Activated T-cell treated with anti-CD3 and anti-CD28 coated beads, Interleukin-2, amount 50 U/mL, for 24 hours (primary cell): ENCODE measurements at regions not wholly inside any gene's neighbourhood (a gene's known extent, or its start where the extent isn't known, plus 50 kb on each side); places are given as distances from the start of the nearest gene placed in this dataset.
"Not testable (repeated sequence)": the region's sequence is repeated elsewhere in the genome, so short reads cannot be mapped to it uniquely, and the experiment has no call there.

ENCODE experiments used
- DNase-seq: peaks from one replicate; pipeline ENCODE4 v3.0.0-alpha.2; 2020
- H3K27ac Mint-ChIP-seq: 2 replicates; pipeline ENCODE4 v1.8.0; 2020; ENCODE audit warnings: mild to moderate bottlenecking, mixed read lengths
- H3K27me3 Mint-ChIP-seq: 2 replicates; pipeline ENCODE4 v1.8.0; 2020; ENCODE audit warnings: mixed read lengths
- H3K36me3 Mint-ChIP-seq: 2 replicates; pipeline ENCODE4 v1.8.0; 2020; ENCODE audit warnings: low read depth, mixed read lengths
- H3K4me1 Mint-ChIP-seq: 2 replicates; pipeline ENCODE4 v1.8.0; 2020; ENCODE audit warnings: low read depth, mixed read lengths
- H3K4me3 Mint-ChIP-seq: 2 replicates; pipeline ENCODE4 v1.8.0; 2020; ENCODE audit warnings: mild to moderate bottlenecking, moderate library complexity, mixed read lengths
- H3K9me3 Mint-ChIP-seq: 2 replicates; pipeline ENCODE4 v1.8.0; 2020; ENCODE audit warnings: mixed read lengths

GRCh38 chr5:4023753-4024335, 428.2 kb downstream of the IRX1 start:
- no peak for DNase-seq
- Mint-ChIP-seq H3K4me3 (no peak overlapping the region), H3K4me1 (no peaks in the 10 kb centered on the region), H3K36me3 (no peaks in the 10 kb centered on the region), H3K27me3 (no peaks in the 10 kb centered on the region), H3K27ac (no peak overlapping the region), H3K9me3 (peaks cover 4% of the 10 kb centered on the region)

- Mint-ChIP-seq H3K4me3 (no peak overlapping the region), H3K27ac (no peak overlapping the region), H3K4me1 (no peaks in the 10 kb centered on the region), H3K27me3 (no peaks in the 10 kb centered on the region), H3K36me3 (no peaks in the 10 kb centered on the region), H3K9me3 (peaks cover 3% of the 10 kb centered on the region)
- no peak for DNase-seq
These were observed 431.6 kb downstream of the IRX1 start for GRCh38 chr5:4027088-4027734.

GRCh38 chr5:4028384-4028783, 432.8 kb downstream of the IRX1 start:
- Mint-ChIP-seq H3K27me3 (no peaks in the 10 kb centered on the region), H3K4me3 (no peak overlapping the region), H3K4me1 (no peaks in the 10 kb centered on the region), H3K27ac (no peak overlapping the region), H3K9me3 (peaks cover 3% of the 10 kb centered on the region), H3K36me3 (no peaks in the 10 kb centered on the region)
- no peak for DNase-seq

- not testable (repeated sequence) for H3K4me3 Mint-ChIP-seq, H3K36me3 Mint-ChIP-seq, H3K27ac Mint-ChIP-seq, DNase-seq, H3K27me3 Mint-ChIP-seq, H3K9me3 Mint-ChIP-seq, H3K4me1 Mint-ChIP-seq
These were observed 437.9 kb downstream of the IRX1 start for GRCh38 chr5:4033546-4033945.

- Mint-ChIP-seq H3K36me3 (peaks cover 2% of the 10 kb centered on the region), H3K27me3 (no peaks in the 10 kb centered on the region), H3K4me1 (peaks cover under 1% of the 10 kb centered on the region), H3K9me3 (peaks cover 4% of the 10 kb centered on the region), H3K4me3 (no peak overlapping the region), H3K27ac (no peak overlapping the region)
- DNase-seq: no peak
These were observed 441.2 kb downstream of the IRX1 start for GRCh38 chr5:4036861-4037260.

- H3K4me3 Mint-ChIP-seq: no peak overlapping the region
- no peak overlapping the region for H3K27ac Mint-ChIP-seq
- DNase-seq: no peak
- H3K36me3 Mint-ChIP-seq: peaks cover 2% of the 10 kb centered on the region
- peaks cover 4% of the 10 kb centered on the region for H3K9me3 Mint-ChIP-seq
- H3K4me1 Mint-ChIP-seq: peaks cover 7% of the 10 kb centered on the region
- H3K27me3 Mint-ChIP-seq: no peaks in the 10 kb centered on the region
These were observed 443.4 kb downstream of the IRX1 start for GRCh38 chr5:4038994-4039393.

GRCh38 chr5:4042311-4042710, 446.7 kb downstream of the IRX1 start:
- H3K27ac Mint-ChIP-seq: no peak overlapping the region
- H3K4me3 Mint-ChIP-seq: no peak overlapping the region
- DNase-seq: no peak
- peaks cover 4% of the 10 kb centered on the region for H3K9me3 Mint-ChIP-seq
- H3K27me3 Mint-ChIP-seq: no peaks in the 10 kb centered on the region
- peaks cover 2% of the 10 kb centered on the region for H3K36me3 Mint-ChIP-seq
- H3K4me1 Mint-ChIP-seq: peaks cover 7% of the 10 kb centered on the region

- peaks cover 7% of the 10 kb centered on the region for H3K4me1 Mint-ChIP-seq
- H3K27me3 Mint-ChIP-seq: no peaks in the 10 kb centered on the region
- no peak overlapping the region for H3K4me3 Mint-ChIP-seq
- H3K9me3 Mint-ChIP-seq: peaks cover 4% of the 10 kb centered on the region
- H3K36me3 Mint-ChIP-seq: peaks cover 2% of the 10 kb centered on the region
- H3K27ac Mint-ChIP-seq: no peak overlapping the region
- DNase-seq: no peak
These were observed 447.5 kb downstream of the IRX1 start for GRCh38 chr5:4043135-4043534.

GRCh38 chr5:4044881-4045280, 449.2 kb downstream of the IRX1 start:
- Mint-ChIP-seq H3K27me3 (no peaks in the 10 kb centered on the region), H3K36me3 (peaks cover 2% of the 10 kb centered on the region)

GRCh38 chr5:4048398-4048797, 452.8 kb downstream of the IRX1 start:
- no peaks in the 10 kb centered on the region for H3K27me3 Mint-ChIP-seq
- H3K4me1 Mint-ChIP-seq: no peaks in the 10 kb centered on the region
- H3K36me3 Mint-ChIP-seq: no peaks in the 10 kb centered on the region
- no peak for DNase-seq
- no peak overlapping the region for H3K4me3 Mint-ChIP-seq
- no peak overlapping the region for H3K27ac Mint-ChIP-seq
- no peaks in the 10 kb centered on the region for H3K9me3 Mint-ChIP-seq

More at GRCh38 chr5:4044881-4045280, 449.2 kb downstream of the IRX1 start:
- H3K4me1 Mint-ChIP-seq: peaks cover 7% of the 10 kb centered on the region
- peaks cover 4% of the 10 kb centered on the region for H3K9me3 Mint-ChIP-seq
- H3K4me3 Mint-ChIP-seq: no peak overlapping the region
- DNase-seq: no peak
- no peak overlapping the region for H3K27ac Mint-ChIP-seq

- Mint-ChIP-seq H3K4me1 (no peaks in the 10 kb centered on the region), H3K36me3 (no peaks in the 10 kb centered on the region), H3K27ac (no peak overlapping the region), H3K4me3 (no peak overlapping the region), H3K27me3 (no peaks in the 10 kb centered on the region), H3K9me3 (no peaks in the 10 kb centered on the region)
- no peak for DNase-seq
These were observed 454.6 kb downstream of the IRX1 start for GRCh38 chr5:4050203-4050602.

- Mint-ChIP-seq H3K27me3 (no peaks in the 10 kb centered on the region), H3K4me1 (no peaks in the 10 kb centered on the region), H3K9me3 (no peaks in the 10 kb centered on the region), H3K27ac (no peak overlapping the region), H3K4me3 (no peak overlapping the region), H3K36me3 (no peaks in the 10 kb centered on the region)
- no peak for DNase-seq
These were observed 457.5 kb downstream of the IRX1 start for GRCh38 chr5:4053136-4053535.

GRCh38 chr5:4054092-4054491, 458.5 kb downstream of the IRX1 start:
- Mint-ChIP-seq H3K36me3 (no peaks in the 10 kb centered on the region), H3K27ac (no peak overlapping the region)
- DNase-seq: no peak

GRCh38 chr5:4058899-4059298, 463.3 kb downstream of the IRX1 start:
- Mint-ChIP-seq H3K36me3 (no peaks in the 10 kb centered on the region), H3K4me1 (no peaks in the 10 kb centered on the region), H3K4me3 (no peak overlapping the region), H3K27ac (no peak overlapping the region), H3K27me3 (no peaks in the 10 kb centered on the region), H3K9me3 (peaks cover 2% of the 10 kb centered on the region)
- no peak for DNase-seq

More at GRCh38 chr5:4054092-4054491, 458.5 kb downstream of the IRX1 start:
- Mint-ChIP-seq H3K4me3 (no peak overlapping the region), H3K27me3 (no peaks in the 10 kb centered on the region), H3K9me3 (no peaks in the 10 kb centered on the region), H3K4me1 (no peaks in the 10 kb centered on the region)

GRCh38 chr5:4065472-4066320, 470.1 kb downstream of the IRX1 start:
- no peaks in the 10 kb centered on the region for H3K4me1 Mint-ChIP-seq
- H3K27me3 Mint-ChIP-seq: no peaks in the 10 kb centered on the region
- H3K4me3 Mint-ChIP-seq: no peak overlapping the region
- H3K36me3 Mint-ChIP-seq: no peaks in the 10 kb centered on the region
- H3K9me3 Mint-ChIP-seq: no peaks in the 10 kb centered on the region
- no peak for DNase-seq
- no peak overlapping the region for H3K27ac Mint-ChIP-seq
